GM23338 (cell line): ENCODE measurements at regions not wholly inside any gene's neighbourhood (a gene's known extent, or its start where the extent isn't known, plus 50 kb on each side); places are given as distances from the start of the nearest gene placed in this dataset.

ENCODE experiments used
- ATAC-seq: fragments of 200-7000 bp; cut with Tn5 transposase; 3 replicates; pipeline ENCODE4 v1.9.1; 2020
- DNase-seq: peaks from one replicate; pipeline ENCODE4 v3.0.0-alpha.2; 2015; ENCODE audit warnings: low spot score
- H2AFZ ChIP-seq: fragments of 200-600 bp; sonication (generic); 2 replicates; pipeline ENCODE4 v1.8.0; 2016; ENCODE audit warnings: antibody characterized with exemption, mild to moderate bottlenecking, moderate library complexity
- H3F3A ChIP-seq: fragments of 200-600 bp; sonication (generic); replicated peaks from 2 replicates; pipeline ENCODE4 v1.8.0; 2017; ENCODE audit warnings: antibody characterized with exemption, mixed run types, low read depth
- H3K27ac ChIP-seq: fragments of 200-600 bp; sonication (generic); 2 replicates; pipeline ENCODE4 v1.6.1; 2016; ENCODE audit warnings: low read depth
- H3K27me3 ChIP-seq: fragments of 200-600 bp; sonication (generic); 2 replicates; pipeline ENCODE4 v1.8.0; 2016; ENCODE audit warnings: mild to moderate bottlenecking, mixed run types, moderate library complexity; ENCODE audit not compliant: insufficient read depth
- H3K36me3 ChIP-seq: fragments of 200-600 bp; sonication (generic); 2 replicates; pipeline ENCODE4 v1.8.0; 2016; ENCODE audit warnings: mild to moderate bottlenecking; ENCODE audit not compliant: insufficient read depth
- H3K4me1 ChIP-seq: fragments of 200-600 bp; sonication (generic); 2 replicates; pipeline ENCODE4 v1.8.0; 2016; ENCODE audit warnings: mild to moderate bottlenecking, moderate library complexity; ENCODE audit not compliant: insufficient read depth
- H3K4me2 ChIP-seq: fragments of 200-600 bp; sonication (generic); 2 replicates; pipeline ENCODE4 v1.7.1; 2017; ENCODE audit warnings: mixed run types
- H3K4me3 ChIP-seq: fragments of 200-600 bp; sonication (generic); 2 replicates; pipeline ENCODE4 v1.6.1; 2016; ENCODE audit warnings: mixed run types
- H3K79me2 ChIP-seq: fragments of 200-600 bp; sonication (generic); replicated peaks from 2 replicates; pipeline ENCODE4 v1.8.0; 2017; ENCODE audit warnings: mild to moderate bottlenecking; ENCODE audit not compliant: insufficient read depth
- H3K9me2 ChIP-seq: fragments of 200-600 bp; sonication (generic); 2 replicates; pipeline ENCODE4 v1.8.0; 2017; ENCODE audit not compliant: insufficient read depth
- H4K20me1 ChIP-seq: fragments of 200-600 bp; sonication (generic); replicated peaks from 2 replicates; pipeline ENCODE4 v1.8.0; 2017; ENCODE audit warnings: mild to moderate bottlenecking; ENCODE audit not compliant: insufficient read depth
- H3K27ac Mint-ChIP-seq: 2 replicates; pipeline ENCODE4 v1.8.0; 2020; ENCODE audit warnings: inconsistent platforms, mild to moderate bottlenecking, moderate library complexity, mixed read lengths
- H3K27me3 Mint-ChIP-seq: 3 replicates; pipeline ENCODE4 v1.8.0; 2022; ENCODE audit warnings: low read depth, mild to moderate bottlenecking, moderate library complexity, mixed read lengths, inconsistent platforms; ENCODE audit not compliant: insufficient read depth, poor library complexity
- H3K36me3 Mint-ChIP-seq: 3 replicates; pipeline ENCODE4 v1.8.0; 2021; ENCODE audit warnings: low read depth, mild to moderate bottlenecking, inconsistent platforms, moderate library complexity, mixed read lengths
- H3K4me1 Mint-ChIP-seq: 3 replicates; pipeline ENCODE4 v1.8.0; 2020; ENCODE audit warnings: mild to moderate bottlenecking, inconsistent platforms, mixed read lengths
- H3K4me3 Mint-ChIP-seq: 3 replicates; pipeline ENCODE4 v1.8.0; 2021; ENCODE audit warnings: moderate library complexity, mild to moderate bottlenecking, inconsistent platforms, mixed read lengths
- H3K9me3 Mint-ChIP-seq: 3 replicates; pipeline ENCODE4 v1.8.0; 2020; ENCODE audit warnings: moderate library complexity, mild to moderate bottlenecking, inconsistent platforms, mixed read lengths
- CREB1 ChIP-seq: fragments of 250-450 bp; sonication (Bioruptor Pico); IDR thresholded peaks from 2 replicates; pipeline ENCODE4 v1.5.0; 2020; ENCODE audit warnings: low read depth, mild to moderate bottlenecking, moderate library complexity
- EZH2 ChIP-seq: fragments of 200-600 bp; sonication (generic); IDR thresholded peaks from one replicate; pipeline ENCODE4 v1.8.0; 2017; ENCODE audit warnings: antibody characterized with exemption, mild to moderate bottlenecking, low read depth; ENCODE audit not compliant: unreplicated experiment
- EZH2phosphoT487 ChIP-seq: fragments of 200-600 bp; sonication (generic); IDR thresholded peaks from one replicate; pipeline ENCODE4 v1.8.1; 2018; ENCODE audit warnings: antibody characterized with exemption; ENCODE audit not compliant: unreplicated experiment
- JUNB ChIP-seq: IDR thresholded peaks from one replicate; pipeline ENCODE4 v1.6.1; 2016; ENCODE audit warnings: antibody characterized with exemption; ENCODE audit not compliant: unreplicated experiment
- NANOG ChIP-seq: IDR thresholded peaks from 2 replicates; pipeline ENCODE4 v1.6.1; 2016; ENCODE audit warnings: antibody characterized with exemption, borderline replicate concordance
- POLR2AphosphoS5 ChIP-seq: IDR thresholded peaks from 2 replicates; pipeline ENCODE4 v1.6.1; 2016; ENCODE audit warnings: antibody characterized with exemption, low read depth
- STAT1 ChIP-seq: IDR thresholded peaks from one replicate; pipeline ENCODE4 v1.6.1; 2016; ENCODE audit warnings: antibody characterized with exemption; ENCODE audit not compliant: unreplicated experiment
- ZNF114 ChIP-seq: fragments of 250-450 bp; sonication (Bioruptor Pico); IDR thresholded peaks from 2 replicates; pipeline ENCODE4 v1.5.0; 2020; ENCODE audit warnings: mild to moderate bottlenecking, moderate library complexity
- ZNF331 ChIP-seq: fragments of 250-450 bp; sonication (Bioruptor Pico); IDR thresholded peaks from 2 replicates; pipeline ENCODE4 v1.5.0; 2020; ENCODE audit warnings: low read depth, mild to moderate bottlenecking, moderate library complexity
- TF ChIP-seq, protein P1 (sequence below): IDR thresholded peaks from one replicate; pipeline ENCODE4 v1.6.1; 2018; ENCODE audit warnings: antibody characterized with exemption; ENCODE audit not compliant: unreplicated experiment
- TF ChIP-seq, protein P2 (sequence below): IDR thresholded peaks from 2 replicates; pipeline ENCODE4 v1.6.1; 2016; ENCODE audit warnings: antibody characterized with exemption
- TF ChIP-seq, protein P3 (sequence below): fragments of 250-450 bp; sonication (Bioruptor Pico); IDR thresholded peaks from 2 replicates; pipeline ENCODE4 v1.5.0; 2020; ENCODE audit warnings: mild to moderate bottlenecking, moderate library complexity

DNA sequence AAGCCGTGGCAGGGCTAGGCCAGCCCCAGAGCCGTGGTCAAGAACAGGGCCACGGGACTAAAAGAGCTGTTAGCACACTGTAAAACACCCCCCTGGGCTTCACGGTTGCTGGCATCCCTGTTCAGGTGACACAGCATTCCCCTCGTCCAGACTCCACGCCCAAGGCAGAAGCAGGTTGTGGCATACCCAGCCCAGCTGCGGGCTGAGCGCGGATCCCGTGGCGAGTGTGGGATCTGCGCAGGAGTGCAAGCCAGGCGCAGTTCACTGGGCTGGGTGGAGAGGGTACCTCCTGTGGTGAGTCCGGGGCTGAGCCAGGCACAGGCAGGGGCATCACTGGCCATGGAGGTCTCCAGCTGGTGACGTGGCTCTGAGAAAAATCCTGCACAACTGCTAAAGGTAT lies 199.1 kb downstream of the FZD1 start:
- no peaks in the 10 kb centered on the region; the same call in 1 of the 2 replicates for H3K9me2 ChIP-seq
- H3K4me1 Mint-ChIP-seq: no peaks in the 10 kb centered on the region
- H3K4me3 ChIP-seq: no peak overlapping the region
- no peaks in the 10 kb centered on the region for H3K9me3 Mint-ChIP-seq
- H3K36me3 Mint-ChIP-seq: no peaks in the 10 kb centered on the region
- H3K27me3 Mint-ChIP-seq: no peaks in the 10 kb centered on the region
- ATAC-seq (no peak; the same call in 2 of the 3 replicates), DNase-seq (no peak)
- H3K4me2 ChIP-seq: no peak overlapping the region
- H3K27me3 ChIP-seq: no peaks in the 10 kb centered on the region
- H3K4me3 Mint-ChIP-seq: no peak overlapping the region
- H3F3A ChIP-seq: no peaks in the 10 kb centered on the region
- H3K27ac ChIP-seq: no peak overlapping the region
- no peaks in the 10 kb centered on the region for H4K20me1 ChIP-seq
- H3K79me2 ChIP-seq: no peaks in the 10 kb centered on the region
- TF ChIP-seq CREB1 (CRISPR knock-in tag) (no peak), EZH2phosphoT487 (no peak), STAT1 (no peak), ZNF114 (CRISPR knock-in tag) (no peak), POLR2AphosphoS5 (no peak), NANOG (no peak), EZH2 (no peak)
- TF ChIP-seq, protein P1, sequence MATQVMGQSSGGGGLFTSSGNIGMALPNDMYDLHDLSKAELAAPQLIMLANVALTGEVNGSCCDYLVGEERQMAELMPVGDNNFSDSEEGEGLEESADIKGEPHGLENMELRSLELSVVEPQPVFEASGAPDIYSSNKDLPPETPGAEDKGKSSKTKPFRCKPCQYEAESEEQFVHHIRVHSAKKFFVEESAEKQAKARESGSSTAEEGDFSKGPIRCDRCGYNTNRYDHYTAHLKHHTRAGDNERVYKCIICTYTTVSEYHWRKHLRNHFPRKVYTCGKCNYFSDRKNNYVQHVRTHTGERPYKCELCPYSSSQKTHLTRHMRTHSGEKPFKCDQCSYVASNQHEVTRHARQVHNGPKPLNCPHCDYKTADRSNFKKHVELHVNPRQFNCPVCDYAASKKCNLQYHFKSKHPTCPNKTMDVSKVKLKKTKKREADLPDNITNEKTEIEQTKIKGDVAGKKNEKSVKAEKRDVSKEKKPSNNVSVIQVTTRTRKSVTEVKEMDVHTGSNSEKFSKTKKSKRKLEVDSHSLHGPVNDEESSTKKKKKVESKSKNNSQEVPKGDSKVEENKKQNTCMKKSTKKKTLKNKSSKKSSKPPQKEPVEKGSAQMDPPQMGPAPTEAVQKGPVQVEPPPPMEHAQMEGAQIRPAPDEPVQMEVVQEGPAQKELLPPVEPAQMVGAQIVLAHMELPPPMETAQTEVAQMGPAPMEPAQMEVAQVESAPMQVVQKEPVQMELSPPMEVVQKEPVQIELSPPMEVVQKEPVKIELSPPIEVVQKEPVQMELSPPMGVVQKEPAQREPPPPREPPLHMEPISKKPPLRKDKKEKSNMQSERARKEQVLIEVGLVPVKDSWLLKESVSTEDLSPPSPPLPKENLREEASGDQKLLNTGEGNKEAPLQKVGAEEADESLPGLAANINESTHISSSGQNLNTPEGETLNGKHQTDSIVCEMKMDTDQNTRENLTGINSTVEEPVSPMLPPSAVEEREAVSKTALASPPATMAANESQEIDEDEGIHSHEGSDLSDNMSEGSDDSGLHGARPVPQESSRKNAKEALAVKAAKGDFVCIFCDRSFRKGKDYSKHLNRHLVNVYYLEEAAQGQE: no peak
- TF ChIP-seq, protein P2, sequence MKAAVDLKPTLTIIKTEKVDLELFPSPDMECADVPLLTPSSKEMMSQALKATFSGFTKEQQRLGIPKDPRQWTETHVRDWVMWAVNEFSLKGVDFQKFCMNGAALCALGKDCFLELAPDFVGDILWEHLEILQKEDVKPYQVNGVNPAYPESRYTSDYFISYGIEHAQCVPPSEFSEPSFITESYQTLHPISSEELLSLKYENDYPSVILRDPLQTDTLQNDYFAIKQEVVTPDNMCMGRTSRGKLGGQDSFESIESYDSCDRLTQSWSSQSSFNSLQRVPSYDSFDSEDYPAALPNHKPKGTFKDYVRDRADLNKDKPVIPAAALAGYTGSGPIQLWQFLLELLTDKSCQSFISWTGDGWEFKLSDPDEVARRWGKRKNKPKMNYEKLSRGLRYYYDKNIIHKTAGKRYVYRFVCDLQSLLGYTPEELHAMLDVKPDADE: no peak
- no peak overlapping the region for H3K27ac Mint-ChIP-seq
- no peak overlapping the region for H2AFZ ChIP-seq
- H3K36me3 ChIP-seq: no peaks in the 10 kb centered on the region
- no peaks in the 10 kb centered on the region for H3K4me1 ChIP-seq

DNA sequence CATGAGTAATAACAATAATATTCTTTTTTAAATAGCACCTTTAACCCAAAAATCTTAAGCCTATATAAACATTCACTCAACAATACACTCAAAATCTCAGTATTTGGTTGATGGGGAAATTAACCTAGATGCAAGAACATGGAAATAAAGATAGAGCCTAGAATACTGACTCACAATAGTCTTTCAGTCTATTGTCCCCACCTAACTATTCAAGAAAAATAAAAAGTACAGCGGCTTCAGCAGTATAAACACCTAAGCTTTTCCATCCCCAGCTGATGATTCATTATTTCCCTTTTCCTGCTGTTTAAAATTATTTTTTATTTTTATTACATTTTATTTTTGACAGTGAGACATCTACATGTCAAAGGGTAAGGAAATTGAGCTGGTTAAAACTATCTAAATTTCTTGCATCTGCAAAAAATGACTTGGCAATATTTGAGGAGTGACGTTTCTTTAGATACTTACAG lies 201.4 kb downstream of the FZD1 start:
- no peak overlapping the region for H3K4me3 Mint-ChIP-seq
- no peak for TF ChIP-seq POLR2AphosphoS5
- TF ChIP-seq, protein P3, sequence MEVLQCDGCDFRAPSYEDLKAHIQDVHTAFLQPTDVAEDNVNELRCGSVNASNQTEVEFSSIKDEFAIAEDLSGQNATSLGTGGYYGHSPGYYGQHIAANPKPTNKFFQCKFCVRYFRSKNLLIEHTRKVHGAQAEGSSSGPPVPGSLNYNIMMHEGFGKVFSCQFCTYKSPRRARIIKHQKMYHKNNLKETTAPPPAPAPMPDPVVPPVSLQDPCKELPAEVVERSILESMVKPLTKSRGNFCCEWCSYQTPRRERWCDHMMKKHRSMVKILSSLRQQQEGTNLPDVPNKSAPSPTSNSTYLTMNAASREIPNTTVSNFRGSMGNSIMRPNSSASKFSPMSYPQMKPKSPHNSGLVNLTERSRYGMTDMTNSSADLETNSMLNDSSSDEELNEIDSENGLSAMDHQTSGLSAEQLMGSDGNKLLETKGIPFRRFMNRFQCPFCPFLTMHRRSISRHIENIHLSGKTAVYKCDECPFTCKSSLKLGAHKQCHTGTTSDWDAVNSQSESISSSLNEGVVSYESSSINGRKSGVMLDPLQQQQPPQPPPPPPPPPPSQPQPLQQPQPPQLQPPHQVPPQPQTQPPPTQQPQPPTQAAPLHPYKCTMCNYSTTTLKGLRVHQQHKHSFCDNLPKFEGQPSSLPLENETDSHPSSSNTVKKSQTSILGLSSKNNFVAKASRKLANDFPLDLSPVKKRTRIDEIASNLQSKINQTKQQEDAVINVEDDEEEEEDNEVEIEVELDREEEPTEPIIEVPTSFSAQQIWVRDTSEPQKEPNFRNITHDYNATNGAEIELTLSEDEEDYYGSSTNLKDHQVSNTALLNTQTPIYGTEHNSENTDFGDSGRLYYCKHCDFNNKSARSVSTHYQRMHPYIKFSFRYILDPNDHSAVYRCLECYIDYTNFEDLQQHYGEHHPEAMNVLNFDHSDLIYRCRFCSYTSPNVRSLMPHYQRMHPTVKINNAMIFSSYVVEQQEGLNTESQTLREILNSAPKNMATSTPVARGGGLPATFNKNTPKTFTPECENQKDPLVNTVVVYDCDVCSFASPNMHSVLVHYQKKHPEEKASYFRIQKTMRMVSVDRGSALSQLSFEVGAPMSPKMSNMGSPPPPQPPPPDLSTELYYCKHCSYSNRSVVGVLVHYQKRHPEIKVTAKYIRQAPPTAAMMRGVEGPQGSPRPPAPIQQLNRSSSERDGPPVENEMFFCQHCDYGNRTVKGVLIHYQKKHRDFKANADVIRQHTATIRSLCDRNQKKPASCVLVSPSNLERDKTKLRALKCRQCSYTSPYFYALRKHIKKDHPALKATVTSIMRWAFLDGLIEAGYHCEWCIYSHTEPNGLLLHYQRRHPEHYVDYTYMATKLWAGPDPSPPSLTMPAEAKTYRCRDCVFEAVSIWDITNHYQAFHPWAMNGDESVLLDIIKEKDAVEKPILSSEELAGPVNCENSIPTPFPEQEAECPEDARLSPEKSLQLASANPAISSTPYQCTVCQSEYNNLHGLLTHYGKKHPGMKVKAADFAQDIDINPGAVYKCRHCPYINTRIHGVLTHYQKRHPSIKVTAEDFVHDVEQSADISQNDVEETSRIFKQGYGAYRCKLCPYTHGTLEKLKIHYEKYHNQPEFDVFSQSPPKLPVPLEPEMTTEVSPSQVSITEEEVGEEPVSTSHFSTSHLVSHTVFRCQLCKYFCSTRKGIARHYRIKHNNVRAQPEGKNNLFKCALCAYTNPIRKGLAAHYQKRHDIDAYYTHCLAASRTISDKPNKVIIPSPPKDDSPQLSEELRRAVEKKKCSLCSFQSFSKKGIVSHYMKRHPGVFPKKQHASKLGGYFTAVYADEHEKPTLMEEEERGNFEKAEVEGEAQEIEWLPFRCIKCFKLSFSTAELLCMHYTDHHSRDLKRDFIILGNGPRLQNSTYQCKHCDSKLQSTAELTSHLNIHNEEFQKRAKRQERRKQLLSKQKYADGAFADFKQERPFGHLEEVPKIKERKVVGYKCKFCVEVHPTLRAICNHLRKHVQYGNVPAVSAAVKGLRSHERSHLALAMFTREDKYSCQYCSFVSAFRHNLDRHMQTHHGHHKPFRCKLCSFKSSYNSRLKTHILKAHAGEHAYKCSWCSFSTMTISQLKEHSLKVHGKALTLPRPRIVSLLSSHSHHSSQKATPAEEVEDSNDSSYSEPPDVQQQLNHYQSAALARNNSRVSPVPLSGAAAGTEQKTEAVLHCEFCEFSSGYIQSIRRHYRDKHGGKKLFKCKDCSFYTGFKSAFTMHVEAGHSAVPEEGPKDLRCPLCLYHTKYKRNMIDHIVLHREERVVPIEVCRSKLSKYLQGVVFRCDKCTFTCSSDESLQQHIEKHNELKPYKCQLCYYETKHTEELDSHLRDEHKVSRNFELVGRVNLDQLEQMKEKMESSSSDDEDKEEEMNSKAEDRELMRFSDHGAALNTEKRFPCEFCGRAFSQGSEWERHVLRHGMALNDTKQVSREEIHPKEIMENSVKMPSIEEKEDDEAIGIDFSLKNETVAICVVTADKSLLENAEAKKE (CRISPR knock-in tag): no peak
- TF ChIP-seq EZH2: no peak
- TF ChIP-seq ZNF331: no peak
- TF ChIP-seq JUNB: no peak
- no peak for TF ChIP-seq CREB1 (CRISPR knock-in tag)
- TF ChIP-seq ZNF114 (CRISPR knock-in tag): no peak
- no peak for TF ChIP-seq STAT1

More for the DNA sequence above, 201.4 kb downstream of the FZD1 start:
- no peaks in the 10 kb centered on the region for H3K4me1 ChIP-seq
- Mint-ChIP-seq H3K4me1 (no peaks in the 10 kb centered on the region), H3K27ac (no peak overlapping the region), H3K36me3 (no peaks in the 10 kb centered on the region), H3K9me3 (no peaks in the 10 kb centered on the region), H3K27me3 (no peaks in the 10 kb centered on the region)
- DNase-seq: no peak
- H2AFZ ChIP-seq: no peak overlapping the region
- H3K9me2 ChIP-seq: no peaks in the 10 kb centered on the region; the same call in 1 of the 2 replicates
- ATAC-seq: no peak
- no peak overlapping the region for H3K27ac ChIP-seq
- H3K79me2 ChIP-seq: no peaks in the 10 kb centered on the region
- no peaks in the 10 kb centered on the region for H4K20me1 ChIP-seq
- H3F3A ChIP-seq: no peaks in the 10 kb centered on the region
- H3K4me2 ChIP-seq: no peak overlapping the region
- H3K4me3 ChIP-seq: no peak overlapping the region
- no peaks in the 10 kb centered on the region for H3K27me3 ChIP-seq
- no peaks in the 10 kb centered on the region for H3K36me3 ChIP-seq
